ENCODE measurements at regions not wholly inside any gene's neighbourhood (a gene's known extent, or its start where the extent isn't known, plus 50 kb on each side); places are given as distances from the start of the nearest gene placed in this dataset.
"Not testable (repeated sequence)": the region's sequence is repeated elsewhere in the genome, so short reads cannot be mapped to it uniquely, and the experiment has no call there.

GRCh38 chr10:76616666-76617065 lies 1020.9 kb downstream of the KCNMA1 start:
- DNase-seq (ENCODE audit: low spot score), result not testable (repeated sequence)

GRCh38 chr10:76615049-76615448 lies 1022.6 kb downstream of the KCNMA1 start:
- no peak for DNase-seq (ENCODE audit: low spot score)
